Endodermal cell (in vitro differentiated cells): ENCODE measurements at regions not wholly inside any gene's neighbourhood (a gene's known extent, or its start where the extent isn't known, plus 50 kb on each side); places are given as distances from the start of the nearest gene placed in this dataset.

Source experiments
- DNase-seq: peaks from one replicate; pipeline ENCODE4 v3.0.0-alpha.2; 2017
- H3K27ac ChIP-seq: 2 replicates; pipeline ENCODE4 v1.5.1; 2013; ENCODE audit warnings: mild to moderate bottlenecking, low read depth, low read length, moderate library complexity
- H3K27me3 ChIP-seq: 2 replicates; pipeline ENCODE4 v1.6.1; 2013; ENCODE audit warnings: mild to moderate bottlenecking, low read length, moderate library complexity; ENCODE audit not compliant: insufficient read depth, control insufficient read depth, poor library complexity, severe bottlenecking
- H3K36me3 ChIP-seq: 2 replicates; pipeline ENCODE4 v1.7.0; 2013; ENCODE audit warnings: mild to moderate bottlenecking, low read length, moderate library complexity; ENCODE audit not compliant: control insufficient read depth, insufficient read depth
- H3K4me1 ChIP-seq: one replicate; pipeline ENCODE4 v1.7.0; 2013; ENCODE audit warnings: low read length; ENCODE audit not compliant: control insufficient read depth, insufficient read depth
- H3K4me3 ChIP-seq: 2 replicates; pipeline ENCODE4 v1.5.1; 2013; ENCODE audit warnings: mild to moderate bottlenecking, low read length, moderate library complexity
- H3K9ac ChIP-seq: 2 replicates; pipeline ENCODE4 v1.6.1; 2013; ENCODE audit warnings: mild to moderate bottlenecking, low read length, moderate library complexity; ENCODE audit not compliant: poor library complexity, severe bottlenecking; ENCODE audit errors: extremely low read depth
- H3K9me3 ChIP-seq: 2 replicates; pipeline ENCODE4 v1.6.1; 2013; ENCODE audit warnings: mild to moderate bottlenecking, low read length, moderate library complexity; ENCODE audit not compliant: control insufficient read depth
- H3K27ac Mint-ChIP-seq: 2 replicates; pipeline ENCODE4 v1.8.0; 2020; ENCODE audit warnings: mixed read lengths
- H3K27me3 Mint-ChIP-seq: 2 replicates; pipeline ENCODE4 v1.8.0; 2021; ENCODE audit warnings: mild to moderate bottlenecking, mixed read lengths; ENCODE audit not compliant: insufficient read depth
- H3K36me3 Mint-ChIP-seq: 2 replicates; pipeline ENCODE4 v1.8.0; 2020; ENCODE audit warnings: low read depth, mixed read lengths
- H3K4me1 Mint-ChIP-seq: 2 replicates; pipeline ENCODE4 v1.8.0; 2020; ENCODE audit warnings: mixed read lengths
- H3K4me3 Mint-ChIP-seq: 2 replicates; pipeline ENCODE4 v1.8.0; 2020; ENCODE audit warnings: mild to moderate bottlenecking, moderate library complexity, mixed read lengths
- H3K9me3 Mint-ChIP-seq: 2 replicates; pipeline ENCODE4 v1.8.0; 2020; ENCODE audit warnings: mild to moderate bottlenecking, mixed read lengths
- CTCF ChIP-seq: fragments of 200-600 bp; sonication (generic); conservative IDR thresholded peaks from 2 replicates; pipeline ENCODE4 v1.5.0; 2021; ENCODE audit warnings: antibody characterized with exemption, mild to moderate bottlenecking
- WGBS, 2 experiments: methylation state at CpG; one replicate each; pipeline versions ENCODE4 v1.1.5 to v1.1.7; 2013; ENCODE audit warnings: missing lambda C conversion rate in 2 of 2, mixed read lengths in 1 of 2; ENCODE audit not compliant: insufficient coverage in 1 of 2, insufficient read length in 1 of 2; 5-methylcytosine and 5-hydroxymethylcytosine counted together

DNA sequence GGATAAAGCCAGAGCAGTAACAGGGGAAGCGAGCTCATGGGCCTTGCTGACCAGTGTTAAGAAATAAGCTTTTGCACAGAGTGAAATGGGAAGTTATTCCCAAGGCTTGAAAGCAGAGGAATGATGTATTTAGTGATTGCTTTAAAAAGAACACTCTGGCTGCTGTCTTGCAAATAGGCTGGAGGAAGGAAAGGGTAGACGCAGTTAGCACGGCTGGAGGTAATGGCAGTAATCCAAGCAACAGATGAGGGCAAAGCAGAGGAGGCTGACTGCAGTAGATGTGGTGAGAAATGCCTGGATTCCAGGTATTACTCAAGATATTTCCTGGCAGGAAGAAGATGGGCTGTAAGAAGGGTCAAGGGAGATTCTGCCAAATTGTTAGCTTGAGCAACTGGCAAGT is 1342.3 kb upstream of the AGA start:
- no peaks in the 10 kb centered on the region for H3K9me3 Mint-ChIP-seq
- H3K9ac ChIP-seq: no peak overlapping the region
- H3K4me1 ChIP-seq: peaks cover 6% of the 10 kb centered on the region
- H3K36me3 ChIP-seq: no peaks in the 10 kb centered on the region
- no peaks in the 10 kb centered on the region for H3K9me3 ChIP-seq
- 93 to 98% methylated on average over 3 of the region's 3 CpGs for WGBS, 2 experiments
- H3K27me3 Mint-ChIP-seq: no peaks in the 10 kb centered on the region
- H3K27ac Mint-ChIP-seq: no peak overlapping the region
- no peak for TF ChIP-seq CTCF
- no peak overlapping the region for H3K27ac ChIP-seq
- H3K4me3 ChIP-seq: no peak overlapping the region
- no peak for DNase-seq
- H3K4me1 Mint-ChIP-seq: peaks cover 22% of the 10 kb centered on the region
- H3K4me3 Mint-ChIP-seq: no peak overlapping the region
- H3K36me3 Mint-ChIP-seq: no peaks in the 10 kb centered on the region
- no peaks in the 10 kb centered on the region for H3K27me3 ChIP-seq

DNA sequence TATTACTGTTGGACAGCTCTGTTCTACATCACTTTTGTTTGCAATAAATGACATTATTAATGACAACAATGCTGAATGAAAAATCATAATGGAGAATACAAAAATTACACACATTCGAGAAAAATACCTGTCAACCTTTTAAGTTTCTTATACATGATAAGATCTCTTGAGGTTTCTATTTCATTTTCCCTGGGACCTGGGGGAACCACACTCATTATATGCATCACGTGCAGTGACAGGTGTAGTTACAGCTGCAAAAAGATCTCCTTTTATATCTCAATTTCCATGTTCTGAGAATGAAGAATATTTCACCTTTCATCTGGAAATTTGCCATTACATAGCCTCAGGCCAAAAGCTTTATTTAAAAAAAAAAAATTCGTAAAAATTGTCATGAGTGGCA is 1347.0 kb upstream of the AGA start:
- no peaks in the 10 kb centered on the region for H3K9me3 Mint-ChIP-seq

DNA sequence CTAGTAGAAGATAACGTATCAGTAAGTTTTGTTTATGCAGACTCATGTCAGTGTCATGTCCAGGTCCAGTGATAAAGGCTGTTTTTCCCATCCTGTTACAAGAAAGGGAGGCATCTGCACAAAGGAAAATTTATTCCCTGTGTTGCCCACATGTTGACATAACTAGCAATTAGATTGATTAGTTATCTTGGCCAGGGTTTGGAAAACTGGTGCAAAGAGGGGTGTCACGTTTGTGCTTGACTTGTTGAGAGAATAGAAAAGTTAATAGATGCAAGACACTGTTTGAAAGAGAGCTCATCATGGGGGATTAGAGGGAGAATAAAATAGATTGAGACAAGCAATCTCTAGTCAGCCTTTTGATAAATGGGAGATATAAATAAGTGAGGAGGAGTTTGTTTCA is 1357.0 kb upstream of the AGA start:
- H3K4me3 ChIP-seq: no peak overlapping the region
- Mint-ChIP-seq H3K4me3 (no peak overlapping the region), H3K36me3 (no peaks in the 10 kb centered on the region), H3K27me3 (no peaks in the 10 kb centered on the region), H3K4me1 (peaks cover 12% of the 10 kb centered on the region), H3K9me3 (no peaks in the 10 kb centered on the region), H3K27ac (no peak overlapping the region)
- no peaks in the 10 kb centered on the region for H3K27me3 ChIP-seq
- no peak for DNase-seq
- H3K36me3 ChIP-seq: no peaks in the 10 kb centered on the region
- WGBS, 2 experiments: 68 to 79% methylated on average over 2 of the region's 2 CpGs
- no peaks in the 10 kb centered on the region for H3K9me3 ChIP-seq
- H3K9ac ChIP-seq: no peak overlapping the region
- no peak for TF ChIP-seq CTCF
- H3K27ac ChIP-seq: no peak overlapping the region
- no peaks in the 10 kb centered on the region for H3K4me1 ChIP-seq

More for the DNA sequence above, 1347.0 kb upstream of the AGA start:
- WGBS, 2 experiments: 93 to 100% methylated on average over 1 to 3 of the region's 3 CpGs
- Histone ChIP-seq H3K9me3 (no peaks in the 10 kb centered on the region), H3K4me3 (no peak overlapping the region), H3K27ac (no peak overlapping the region), H3K4me1 (no peaks in the 10 kb centered on the region), H3K36me3 (no peaks in the 10 kb centered on the region), H3K9ac (no peak overlapping the region), H3K27me3 (no peaks in the 10 kb centered on the region)
- H3K4me1 Mint-ChIP-seq: peaks cover 5% of the 10 kb centered on the region
- TF ChIP-seq CTCF: no peak
- H3K36me3 Mint-ChIP-seq: no peaks in the 10 kb centered on the region
- no peaks in the 10 kb centered on the region for H3K27me3 Mint-ChIP-seq
- no peak overlapping the region for H3K27ac Mint-ChIP-seq
- no peak for DNase-seq
- H3K4me3 Mint-ChIP-seq: no peak overlapping the region
